GM21737 (cell line): ENCODE measurements at regions not wholly inside any gene's neighbourhood (a gene's known extent, or its start where the extent isn't known, plus 50 kb on each side); places are given as distances from the start of the nearest gene placed in this dataset.
"Not testable (repeated sequence)": the region's sequence is repeated elsewhere in the genome, so short reads cannot be mapped to it uniquely, and the experiment has no call there.

ENCODE experiments used
- ATAC-seq: cut with Tn5 transposase; IDR thresholded peaks from one replicate; pipeline ENCODE4 v1.9.1; 2021; ENCODE audit warnings: mild to moderate bottlenecking, moderate library complexity; ENCODE audit not compliant: unreplicated experiment

- no peak for ATAC-seq
Observed at GRCh38 chr12:72839696-72840095, 567.5 kb downstream of the TRHDE start.

GRCh38 chr12:72863671-72864070 lies 591.5 kb downstream of the TRHDE start:
- ATAC-seq: no peak

GRCh38 chr12:72865921-72866320 lies 593.8 kb downstream of the TRHDE start:
- no peak for ATAC-seq

GRCh38 chr12:72869024-72869423 lies 596.9 kb downstream of the TRHDE start:
- ATAC-seq: no peak

- ATAC-seq: no peak
Observed at GRCh38 chr12:72872238-72872887, 600.2 kb downstream of the TRHDE start.

GRCh38 chr12:72872996-72873395 lies 600.8 kb downstream of the TRHDE start:
- ATAC-seq: no peak

- no peak for ATAC-seq
Observed at GRCh38 chr12:72876092-72876491, 603.9 kb downstream of the TRHDE start.

GRCh38 chr12:72888693-72889092 lies 616.5 kb downstream of the TRHDE start:
- no peak for ATAC-seq

- ATAC-seq: no peak
Observed at GRCh38 chr12:72889791-72890190, 617.6 kb downstream of the TRHDE start.

GRCh38 chr12:72901685-72902084 lies 629.5 kb downstream of the TRHDE start:
- ATAC-seq: no peak

GRCh38 chr12:72925716-72926115 lies 653.5 kb downstream of the TRHDE start:
- ATAC-seq: no peak

- ATAC-seq: not testable (repeated sequence)
Observed at GRCh38 chr12:72931838-72932237, 659.7 kb downstream of the TRHDE start.

GRCh38 chr12:72937486-72937885 lies 665.3 kb downstream of the TRHDE start:
- no peak for ATAC-seq

- ATAC-seq: no peak
Observed at GRCh38 chr12:72957454-72957853, 685.3 kb downstream of the TRHDE start.

- ATAC-seq: no peak
Observed at GRCh38 chr12:72966684-72967083, 694.5 kb downstream of the TRHDE start.

GRCh38 chr12:72974954-72975555 lies 702.9 kb downstream of the TRHDE start:
- no peak for ATAC-seq

- ATAC-seq: no peak
Observed at GRCh38 chr12:72978999-72979398, 706.8 kb downstream of the TRHDE start.

GRCh38 chr12:72982356-72982755 lies 710.2 kb downstream of the TRHDE start:
- no peak for ATAC-seq

- no peak for ATAC-seq
Observed at GRCh38 chr12:72986963-72987362, 714.8 kb downstream of the TRHDE start.

- ATAC-seq: no peak
Observed at GRCh38 chr12:72989458-72989947, 717.3 kb downstream of the TRHDE start.

GRCh38 chr12:72995029-72995428 lies 722.9 kb downstream of the TRHDE start:
- ATAC-seq: not testable (repeated sequence)

- ATAC-seq: no peak
Observed at GRCh38 chr12:72995616-72996015, 723.4 kb downstream of the TRHDE start.

GRCh38 chr12:73001806-73002205 lies 729.6 kb downstream of the TRHDE start:
- ATAC-seq: not testable (repeated sequence)
